K562 (cell line): ENCODE measurements at regions not wholly inside any gene's neighbourhood (a gene's known extent, or its start where the extent isn't known, plus 50 kb on each side); places are given as distances from the start of the nearest gene placed in this dataset.

Experiments used
- ATAC-seq: fragments of 200-7000 bp; cut with Tn5 transposase; 3 replicates; pipeline ENCODE4 v1.9.1; 2020; ENCODE audit warnings: moderate library complexity
- BruUV-seq: library from RNA; stranded (reverse); fragments of 400-500 nt; replicated peaks from 2 replicates; lab custom pipeline; 2021; lab: Mats Ljungman, UMichigan
- CTCF ChIA-PET: fragments of 300-600 bp; formaldehyde crosslinking; extraction: SDS; loops from one replicate; lab custom pipeline; 2021; ENCODE audit warnings: low intra/inter-chr PET ratio; lab: Yijun Ruan, JAX
- POLR2A ChIA-PET: fragments of 300-600, 350-650 bp; sonication (Branson Sonifier 250); formaldehyde crosslinking; extraction: SDS; loops from one replicate; lab custom pipeline; 2021; ENCODE audit warnings: antibody characterized with exemption, inconsistent platforms; lab: Yijun Ruan, JAX
- DNase-seq, 4 experiments: peaks; one replicate each; pipeline versions ENCODE4 v3.0.0 to v3.0.0-alpha.2; 2011 to 2018; ENCODE audit warnings: low spot score in 3 of 4, mixed read lengths in 3 of 4; ENCODE audit errors: extremely low read depth in 1 of 4
- FAIRE-seq: peaks from 2 replicates; lab custom pipeline; 2011; peaks lifted over from hg19 to GRCh38; lab: Jason Lieb, UNC
- H2AFZ ChIP-seq: 2 replicates; pipeline ENCODE4 v1.6.0; 2011; ENCODE audit warnings: low read depth, low read length, control low read depth, inconsistent platforms
- H3K27ac ChIP-seq: fragments of 200-600 bp; 3 replicates; pipeline ENCODE4 v1.8.0; 2011; ENCODE audit warnings: low read depth, mild to moderate bottlenecking, control low read depth, inconsistent platforms, low read length, moderate library complexity, mixed read lengths; ENCODE audit errors: extremely low read depth
- H3K27me3 ChIP-seq, 2 experiments: fragments of 300-600 bp in 1 of 2; 2 replicates in 1 of 2; 3 replicates in 1 of 2; pipeline versions ENCODE4 v1.6.0 to v1.8.0; 2011; ENCODE audit warnings: inconsistent platforms in 2 of 2, low read length in 2 of 2, mild to moderate bottlenecking in 1 of 2, mixed read lengths in 1 of 2, moderate library complexity in 1 of 2; ENCODE audit not compliant: control insufficient read depth in 2 of 2, insufficient read depth in 2 of 2
- H3K36me3 ChIP-seq: fragments of 300-600 bp; 3 replicates; pipeline ENCODE4 v1.8.0; 2011; ENCODE audit warnings: mild to moderate bottlenecking, low read length, inconsistent platforms; ENCODE audit not compliant: control insufficient read depth, insufficient read depth
- H3K4me1 ChIP-seq, 2 experiments: fragments of 200-600 bp in 1 of 2; replicated peaks in 1 of 2; 2 replicates in 1 of 2; 3 replicates in 1 of 2; pipeline versions ENCODE4 v1.5.1 to v1.8.0; 2011; ENCODE audit warnings: inconsistent platforms in 2 of 2, low read length in 2 of 2, mild to moderate bottlenecking in 1 of 2, mixed read lengths in 1 of 2, moderate library complexity in 1 of 2; ENCODE audit not compliant: control insufficient read depth in 2 of 2, insufficient read depth in 2 of 2
- H3K4me2 ChIP-seq: 2 replicates; pipeline ENCODE4 v1.6.1; 2011; ENCODE audit warnings: low read length, control low read depth, inconsistent platforms, mixed read lengths; ENCODE audit not compliant: insufficient read depth
- H3K4me3 ChIP-seq: fragments of 200-600 bp; sonication (generic), shearing (Covaris generic); 2 replicates; pipeline ENCODE4 v1.5.1; 2016; ENCODE audit warnings: control low read depth, inconsistent platforms
- H3K79me2 ChIP-seq: fragments of 200-600 bp; 3 replicates; pipeline ENCODE4 v1.8.0; 2011; ENCODE audit warnings: low read length, inconsistent platforms; ENCODE audit not compliant: control insufficient read depth, insufficient read depth
- H3K9ac ChIP-seq, 2 experiments: 2 replicates each; pipeline versions ENCODE4 v1.6.0 to v1.6.1; 2011; ENCODE audit warnings: low read depth in 2 of 2, low read length in 2 of 2, control low read depth in 1 of 2, inconsistent platforms in 1 of 2, mild to moderate bottlenecking in 1 of 2, mixed read lengths in 1 of 2; ENCODE audit not compliant: insufficient read depth in 1 of 2
- H3K9me1 ChIP-seq: one replicate; pipeline ENCODE4 v1.6.0; 2011; ENCODE audit warnings: inconsistent platforms, mild to moderate bottlenecking, low read length, moderate library complexity; ENCODE audit not compliant: control insufficient read depth, insufficient read depth
- H3K9me3 ChIP-seq: replicated peaks from 2 replicates; pipeline ENCODE4 v1.5.1; 2011; ENCODE audit warnings: low read depth, low read length, inconsistent platforms; ENCODE audit not compliant: control insufficient read depth, insufficient read depth
- H4K20me1 ChIP-seq: replicated peaks from 2 replicates; pipeline ENCODE4 v1.6.1; 2011; ENCODE audit warnings: low read length, inconsistent platforms, mixed read lengths; ENCODE audit not compliant: control insufficient read depth, insufficient read depth
- CTCFL ChIP-seq: IDR thresholded peaks from 2 replicates; pipeline ENCODE4 v1.6.1; 2011; ENCODE audit warnings: borderline replicate concordance, low read depth, mild to moderate bottlenecking, moderate library complexity, low read length; ENCODE audit not compliant: insufficient read depth, poor library complexity, severe bottlenecking
- ELK1 ChIP-seq: sonication (generic); formaldehyde crosslinking; IDR thresholded peaks from 2 replicates; pipeline ENCODE4 v1.8.1; 2022; ENCODE audit warnings: missing genetic modification reagents
- ELK3 ChIP-seq: fragments of 450-650 bp; formaldehyde crosslinking; IDR thresholded peaks from 2 replicates; pipeline ENCODE4 v1.4.0; 2020; ENCODE audit warnings: mild to moderate bottlenecking
- NFIX ChIP-seq: fragments of 250-450 bp; sonication (Bioruptor Pico); IDR thresholded peaks from 2 replicates; pipeline ENCODE4 v1.4.0; 2020; ENCODE audit warnings: low read depth, mild to moderate bottlenecking, moderate library complexity
- NRF1 ChIP-seq, 2 experiments: fragments of 450-650 bp; IDR thresholded peaks in 1 of 2; conservative IDR thresholded peaks in 1 of 2; 2 replicates each; pipeline ENCODE4 v1.6.1; 2014; ENCODE audit warnings: mild to moderate bottlenecking in 2 of 2
- PRPF4 ChIP-seq: fragments of 200-400 bp; formaldehyde crosslinking; IDR thresholded peaks from one replicate; pipeline ENCODE4 v1.6.1; 2017; ENCODE audit warnings: low read length, low read depth, mild to moderate bottlenecking; ENCODE audit not compliant: insufficient read depth, poor library complexity, severe bottlenecking
- RB1 ChIP-seq: fragments of 450-650 bp; IDR thresholded peaks from 2 replicates; pipeline ENCODE4 v1.6.1; 2017; ENCODE audit warnings: low read depth, mild to moderate bottlenecking
- RBM39 ChIP-seq: fragments of 200-400 bp; formaldehyde crosslinking; optimal IDR thresholded peaks from 2 replicates; pipeline ENCODE3; 2018; ENCODE audit warnings: low read depth, low read length
- SMAD2 ChIP-seq: fragments of 150-350 bp; IDR thresholded peaks from 2 replicates; pipeline ENCODE4 v1.6.1; 2014; ENCODE audit warnings: low read depth, mild to moderate bottlenecking, low read length
- ZBTB43 ChIP-seq: sonication (generic); formaldehyde crosslinking; IDR thresholded peaks from 2 replicates; pipeline ENCODE4 v1.8.0; 2023; ENCODE audit warnings: mild to moderate bottlenecking, missing genetic modification reagents
- ZNF134 ChIP-seq: fragments of 250-450 bp; sonication (Bioruptor Pico); conservative IDR thresholded peaks from 2 replicates; pipeline ENCODE4 v1.4.0; 2020
- ZNF165 ChIP-seq: fragments of 250-450 bp; sonication (Bioruptor Pico); IDR thresholded peaks from 2 replicates; pipeline ENCODE4 v1.4.0; 2020; ENCODE audit warnings: borderline replicate concordance
- ZNF316 ChIP-seq: fragments of 450-650 bp; IDR thresholded peaks from 2 replicates; pipeline ENCODE4 v1.6.1; 2016
- WGBS: fragments of 100-300 bp; shearing (Covaris generic); methylation state at CpG from one replicate; pipeline ENCODE4 v1.1.6; 2016; ENCODE audit warnings: low coverage, mixed read lengths; ENCODE audit not compliant: insufficient coverage; ENCODE audit errors: missing lambda C conversion rate; 5-methylcytosine and 5-hydroxymethylcytosine counted together
- in situ Hi-C: fragments of 300-500 bp; cut with MboI; formaldehyde crosslinking; loops from 4 replicates; pipeline ENCODE4 v1.15.0; 2018; ENCODE audit warnings: inconsistent platforms, mixed read lengths
- intact Hi-C: fragments of 100-400 bp; cut with micrococcal nuclease; formaldehyde crosslinking; loops from 2 replicates; pipeline ENCODE4 v1.14.2; 2022

- no peak for TF ChIP-seq CTCFL
- TF ChIP-seq ELK1, result no peak
- no peak for TF ChIP-seq SMAD2
- no peak for TF ChIP-seq RB1
- TF ChIP-seq ZNF134 (CRISPR knock-in tag), result no peak
Measured at GRCh38 chrX:123807835-123808416, 51.9 kb upstream of the XIAP start (continued).

- DNase-seq, result no peak
- 94% methylated on average over 2 of the region's 5 CpGs for WGBS
- no TSS peak for BruUV-seq
- no peak for TF ChIP-seq NFIX (CRISPR knock-in tag)
- TF ChIP-seq ELK3 (CRISPR knock-in tag), result no peak
- TF ChIP-seq ZNF316, result no peak
- no peak for TF ChIP-seq ZNF165 (CRISPR knock-in tag)
- no peak for TF ChIP-seq NRF1 (conservative IDR thresholded peaks at IDR 0.05 in 1 of 2, IDR thresholded peaks at IDR 0.05 in 1 of 2)
- no peak for TF ChIP-seq ZBTB43 (CRISPR knock-in tag)
- no peak for TF ChIP-seq RBM39
- no peak for TF ChIP-seq PRPF4
Measured at GRCh38 chrX:123809854-123810375, 49.9 kb upstream of the XIAP start.

More at GRCh38 chrX:123809854-123810375, 49.9 kb upstream of the XIAP start:
- H4K20me1 ChIP-seq, result no peaks in the 10 kb centered on the region
- no peaks in the 10 kb centered on the region for H3K36me3 ChIP-seq
- CTCF ChIA-PET, result no interaction called here
- POLR2A ChIA-PET, result interaction anchor here (0.7 kb wide), 1 partner anchor 43 kb away, joined by 3 read pairs; no protein-coding TSS in a partner anchor
- ATAC-seq, result no peak
- H3K4me2 ChIP-seq, result no peak overlapping the region
- H2AFZ ChIP-seq, result no peak overlapping the region
- H3K9me3 ChIP-seq, result no peaks in the 10 kb centered on the region
- H3K27ac ChIP-seq, result no peak overlapping the region
- in situ Hi-C loops (no loop called here), intact Hi-C loops (no loop called here)
- H3K79me2 ChIP-seq, result no peaks in the 10 kb centered on the region
- H3K4me1 ChIP-seq, result peaks cover 0 to 2% of the 10 kb centered on the region in 2 experiments; a peak in 3 of 5 replicates
- no peak for FAIRE-seq
- H3K9me1 ChIP-seq, result no peaks in the 10 kb centered on the region
- no peaks in the 10 kb centered on the region for H3K27me3 ChIP-seq
- no peak overlapping the region for H3K9ac ChIP-seq
- no peak overlapping the region for H3K4me3 ChIP-seq
